ENCODE measurements at regions not wholly inside any gene's neighbourhood (a gene's known extent, or its start where the extent isn't known, plus 50 kb on each side); places are given as distances from the start of the nearest gene placed in this dataset.

GRCh38 chr3:170753421-170754310 is 116.3 kb downstream of the RPL22L1 start:
- Histone ChIP-seq H3K79me2 (ENCODE audit: insufficient read depth, low read depth, low read length) (no peaks in the 10 kb centered on the region), H3K9me2 (ENCODE audit: insufficient read depth, low read length) (no peaks in the 10 kb centered on the region), H3K4me3 (ENCODE audit: low read depth, low read length, poor library complexity, severe bottlenecking) (no peak overlapping the region), H3K27ac (ENCODE audit: low read depth, low read length, poor library complexity, severe bottlenecking) (no peak overlapping the region), H4K20me1 (ENCODE audit: insufficient read depth, low read length) (no peaks in the 10 kb centered on the region), H3K4me2 (ENCODE audit: low read length) (no peak overlapping the region), H3K4me1 (ENCODE audit: insufficient read depth, low read length, poor library complexity, severe bottlenecking) (no peaks in the 10 kb centered on the region), H2AFZ (ENCODE audit: low read length) (no peak overlapping the region), H3K36me3 (ENCODE audit: insufficient read depth, low read length) (no peaks in the 10 kb centered on the region), H3K9me3 (ENCODE audit: low read length) (no peaks in the 10 kb centered on the region)
- no peak for TF ChIP-seq EZH2phosphoT487 (IDR thresholded peaks at IDR 0.05; ENCODE audit: borderline replicate concordance, low read depth, low read length)
- no TSS peak for BruUV-seq (replicated peaks)
- DNase-seq (ENCODE audit: low spot score): no peak
- intact Hi-C loops (cut with micrococcal nuclease; ENCODE audit: unreplicated experiment): no loop called here
- CTCF ChIA-PET (ENCODE audit: unreplicated experiment): no interaction called here
- POLR2A ChIA-PET: interaction anchor here (0.6 kb wide), 2 partner anchors 650 to 980 kb away, joined by 3 read pairs; no protein-coding TSS in a partner anchor

GRCh38 chr3:170752571-170753155 is 117.3 kb downstream of the RPL22L1 start:
- H3K36me3 ChIP-seq (ENCODE audit: insufficient read depth, low read length): no peaks in the 10 kb centered on the region
- DNase-seq (ENCODE audit: low spot score): no peak
- H3K9me2 ChIP-seq (ENCODE audit: insufficient read depth, low read length): no peaks in the 10 kb centered on the region
- no peaks in the 10 kb centered on the region for H4K20me1 ChIP-seq (ENCODE audit: insufficient read depth, low read length)
- H3K9me3 ChIP-seq (ENCODE audit: low read length): no peaks in the 10 kb centered on the region
- no peak for TF ChIP-seq EZH2phosphoT487 (IDR thresholded peaks at IDR 0.05; ENCODE audit: borderline replicate concordance, low read depth, low read length)
- TF ChIP-seq CTCF (conservative IDR thresholded peaks at IDR 0.05; ENCODE audit: low read length): no peak
- no peak overlapping the region for H3K4me2 ChIP-seq (ENCODE audit: low read length)
- intact Hi-C loops (cut with micrococcal nuclease; ENCODE audit: unreplicated experiment): no loop called here
- POLR2A ChIA-PET: no interaction called here
- CTCF ChIA-PET (ENCODE audit: unreplicated experiment): no interaction called here
- no TSS peak for BruUV-seq (replicated peaks)
- no peak overlapping the region for H2AFZ ChIP-seq (ENCODE audit: low read length)
- no peaks in the 10 kb centered on the region for H3K4me1 ChIP-seq (ENCODE audit: insufficient read depth, low read length, poor library complexity, severe bottlenecking)
- H3K79me2 ChIP-seq (ENCODE audit: insufficient read depth, low read depth, low read length): no peaks in the 10 kb centered on the region
- no peak overlapping the region for H3K4me3 ChIP-seq (ENCODE audit: low read depth, low read length, poor library complexity, severe bottlenecking)
- H3K27ac ChIP-seq (ENCODE audit: low read depth, low read length, poor library complexity, severe bottlenecking): no peak overlapping the region

GRCh38 chr3:170751899-170752293 is 118.1 kb downstream of the RPL22L1 start:
- intact Hi-C loops (cut with micrococcal nuclease; ENCODE audit: unreplicated experiment): no loop called here
- Histone ChIP-seq H3K27ac (ENCODE audit: low read depth, low read length, poor library complexity, severe bottlenecking) (no peak overlapping the region), H3K4me3 (ENCODE audit: low read depth, low read length, poor library complexity, severe bottlenecking) (no peak overlapping the region), H3K4me1 (ENCODE audit: insufficient read depth, low read length, poor library complexity, severe bottlenecking) (no peaks in the 10 kb centered on the region), H3K4me2 (ENCODE audit: low read length) (no peak overlapping the region), H4K20me1 (ENCODE audit: insufficient read depth, low read length) (no peaks in the 10 kb centered on the region), H2AFZ (ENCODE audit: low read length) (no peak overlapping the region), H3K36me3 (ENCODE audit: insufficient read depth, low read length) (no peaks in the 10 kb centered on the region), H3K79me2 (ENCODE audit: insufficient read depth, low read depth, low read length) (no peaks in the 10 kb centered on the region), H3K9me3 (ENCODE audit: low read length) (no peaks in the 10 kb centered on the region), H3K9me2 (ENCODE audit: insufficient read depth, low read length) (no peaks in the 10 kb centered on the region)
- CTCF ChIA-PET (ENCODE audit: unreplicated experiment): no interaction called here
- no TSS peak for BruUV-seq (replicated peaks)
- POLR2A ChIA-PET: interaction anchor here (0.5 to 1.7 kb wide), 2 partner anchors 8 to 1720 kb away, joined by 3 to 5 read pairs; no protein-coding TSS in a partner anchor
- DNase-seq (ENCODE audit: low spot score): no peak
- TF ChIP-seq CTCF (conservative IDR thresholded peaks at IDR 0.05; ENCODE audit: low read length) (no peak), EZH2phosphoT487 (IDR thresholded peaks at IDR 0.05; ENCODE audit: borderline replicate concordance, low read depth, low read length) (no peak)

Data from OCI-LY7 (cell line).